AG09309 (cell line): ENCODE measurements at regions not wholly inside any gene's neighbourhood (a gene's known extent, or its start where the extent isn't known, plus 50 kb on each side); places are given as distances from the start of the nearest gene placed in this dataset.

Experiments used
- DNase-seq: peaks from one replicate; pipeline ENCODE4 v3.0.0-alpha.2; 2010; ENCODE audit warnings: low read depth
- H3K4me3 ChIP-seq: 2 replicates; pipeline ENCODE4 v1.5.1; 2011; ENCODE audit warnings: mild to moderate bottlenecking, low read depth, low read length, moderate library complexity; ENCODE audit not compliant: control insufficient read depth
- CTCF ChIP-seq: IDR thresholded peaks from 2 replicates; pipeline ENCODE4 v1.5.1; 2011; ENCODE audit warnings: mild to moderate bottlenecking, low read depth, low read length, inconsistent platforms; ENCODE audit not compliant: insufficient read depth, control insufficient read depth; ENCODE audit errors: missing control alignments

GRCh38 chr10:29012926-29013554, 275.8 kb upstream of the LYZL1 start:
- H3K4me3 ChIP-seq, result no peak overlapping the region
- no peak for DNase-seq
- no peak for TF ChIP-seq CTCF

- DNase-seq, result no peak
- TF ChIP-seq CTCF, result no peak
- no peak overlapping the region for H3K4me3 ChIP-seq
These were observed 267.3 kb upstream of the LYZL1 start for GRCh38 chr10:29021591-29021990.

- no peak for TF ChIP-seq CTCF
- DNase-seq, result no peak
- no peak overlapping the region for H3K4me3 ChIP-seq
These were observed 266.4 kb upstream of the LYZL1 start for GRCh38 chr10:29022513-29022912.

- H3K4me3 ChIP-seq, result no peak overlapping the region
- no peak for TF ChIP-seq CTCF
- no peak for DNase-seq
These were observed 265.2 kb upstream of the LYZL1 start for GRCh38 chr10:29023678-29024077.

- H3K4me3 ChIP-seq, result no peak overlapping the region
- no peak for DNase-seq
- TF ChIP-seq CTCF, result no peak
These were observed 262.6 kb upstream of the LYZL1 start for GRCh38 chr10:29026065-29026797.

- DNase-seq, result no peak
- H3K4me3 ChIP-seq, result no peak overlapping the region
- TF ChIP-seq CTCF, result no peak
These were observed 261.9 kb upstream of the LYZL1 start for GRCh38 chr10:29026802-29027580.
